GM18507 (cell line): ENCODE measurements at regions not wholly inside any gene's neighbourhood (a gene's known extent, or its start where the extent isn't known, plus 50 kb on each side); places are given as distances from the start of the nearest gene placed in this dataset.
A peak's percentile ranks its signal among the peaks of the same experiment; 100 is the strongest.
"Not testable (repeated sequence)": the region's sequence is repeated elsewhere in the genome, so short reads cannot be mapped to it uniquely, and the experiment has no call there.

Experiments used
- DNase-seq: peaks from one replicate; pipeline ENCODE4 v3.0.0; 2011; ENCODE audit warnings: low read depth; ENCODE audit not compliant: insufficient read length; ENCODE audit errors: extremely low spot score
- FAIRE-seq: peaks from 2 replicates; lab custom pipeline; 2011; peaks lifted over from hg19 to GRCh38; lab: Jason Lieb, UNC

DNA sequence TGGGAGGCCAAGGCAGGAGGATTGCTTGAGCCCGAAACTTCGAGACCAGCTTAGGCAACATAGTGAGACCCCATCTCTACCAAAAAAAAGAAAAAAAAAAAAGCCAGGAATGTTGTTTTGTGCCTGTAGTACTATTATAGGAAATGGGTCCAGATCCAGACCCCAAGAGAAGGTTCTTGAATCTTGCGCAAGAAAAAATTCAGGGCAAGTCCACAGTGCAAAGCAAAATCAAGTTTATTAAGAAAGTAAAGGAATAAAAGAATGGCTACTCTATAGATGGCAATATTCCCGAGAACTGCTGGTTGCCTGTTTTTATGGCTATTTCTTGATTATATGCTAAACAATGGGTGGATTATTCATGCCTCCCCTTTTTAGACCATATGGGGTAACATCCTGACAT lies 51.2 kb upstream of the RDX start:
- DNase-seq = no peak
- no peak for FAIRE-seq

GRCh38 chr11:110349138-110349996 lies 53.0 kb upstream of the RDX start:
- DNase-seq (peak; percentile 54), FAIRE-seq (peak; percentile 96)

GRCh38 chr11:110349997-110350383 lies 53.6 kb upstream of the RDX start:
- FAIRE-seq, DNase-seq: not testable (repeated sequence)

DNA sequence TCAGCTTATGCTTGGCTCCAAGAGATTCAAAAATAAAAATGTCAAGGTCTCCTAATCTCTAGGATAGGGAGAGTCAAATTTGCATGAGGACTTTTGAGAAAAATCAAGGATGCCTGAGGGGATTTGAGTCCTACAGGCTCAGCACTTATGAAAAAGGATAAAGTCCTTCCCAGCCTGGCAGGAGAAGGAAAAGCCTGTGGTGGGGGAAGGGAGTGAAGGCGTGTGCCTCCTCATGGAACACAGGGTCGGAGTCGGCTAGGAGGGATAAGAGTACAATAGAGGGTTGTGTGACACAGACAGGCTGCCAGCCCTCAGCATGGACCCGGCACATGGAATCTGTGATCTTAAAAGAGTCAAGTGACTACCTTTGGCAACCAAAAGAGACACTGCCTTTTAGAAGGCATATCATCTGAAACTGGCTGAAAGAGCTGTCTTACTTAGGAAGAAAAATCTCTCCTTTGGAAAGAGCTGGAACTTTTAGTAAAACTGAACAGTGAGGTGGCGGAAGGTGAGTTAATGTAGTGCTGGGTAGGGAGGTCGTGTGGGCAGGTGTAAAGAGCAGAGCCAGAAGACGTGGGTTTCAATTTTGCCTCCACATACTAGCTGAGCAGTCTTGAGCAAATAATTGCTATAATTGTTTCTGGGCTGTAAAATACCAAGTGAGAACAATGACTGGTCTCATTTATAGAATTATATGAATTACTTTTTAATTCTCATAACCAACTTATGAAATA lies 58.8 kb upstream of the RDX start:
- no peak for DNase-seq
- FAIRE-seq = no peak

DNA sequence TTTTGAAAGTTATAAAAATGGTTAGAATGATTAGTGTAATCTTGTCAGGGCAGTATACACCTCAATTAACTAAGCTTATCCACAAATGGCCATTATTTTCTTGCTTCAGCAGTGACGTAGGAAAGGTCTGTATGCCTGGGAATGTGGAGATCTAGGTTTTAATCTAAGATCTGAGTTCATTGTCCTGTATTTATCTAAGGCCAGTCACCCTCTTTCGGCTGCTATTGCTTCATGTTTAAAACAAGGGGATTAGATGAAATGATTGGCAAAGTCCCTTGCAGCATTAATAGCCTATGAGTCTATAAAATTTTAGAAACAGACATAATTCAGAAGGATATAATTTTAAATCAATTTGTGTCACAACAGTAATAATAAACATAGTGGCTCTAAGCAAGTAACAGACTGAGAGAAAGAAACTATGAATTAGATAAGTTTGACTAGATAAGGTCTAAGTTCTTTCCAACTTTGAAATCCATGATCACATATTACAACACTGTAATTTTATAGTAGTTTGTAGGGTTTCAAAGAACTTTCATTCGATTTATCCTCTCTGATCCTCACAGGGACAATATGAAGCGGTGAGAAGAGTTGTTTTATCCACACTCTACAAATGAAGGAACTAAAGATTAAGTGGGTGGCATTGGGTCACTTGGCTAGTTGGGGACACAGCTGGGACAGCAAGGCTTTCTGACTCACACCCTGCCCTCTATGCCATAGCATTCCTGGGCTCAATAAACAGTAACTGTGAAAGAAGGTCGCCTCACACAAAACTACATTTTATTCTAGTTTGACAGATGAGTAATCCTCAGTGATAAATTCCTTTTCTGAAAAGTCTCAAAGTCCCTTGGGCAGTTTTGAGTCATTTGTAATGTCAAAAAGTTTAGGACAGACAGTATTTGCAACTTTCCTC lies 60.6 kb upstream of the RDX start:
- DNase-seq = no peak
- no peak for FAIRE-seq

GRCh38 chr11:110358336-110358735 lies 61.9 kb upstream of the RDX start:
- FAIRE-seq = no peak
- DNase-seq = no peak

DNA sequence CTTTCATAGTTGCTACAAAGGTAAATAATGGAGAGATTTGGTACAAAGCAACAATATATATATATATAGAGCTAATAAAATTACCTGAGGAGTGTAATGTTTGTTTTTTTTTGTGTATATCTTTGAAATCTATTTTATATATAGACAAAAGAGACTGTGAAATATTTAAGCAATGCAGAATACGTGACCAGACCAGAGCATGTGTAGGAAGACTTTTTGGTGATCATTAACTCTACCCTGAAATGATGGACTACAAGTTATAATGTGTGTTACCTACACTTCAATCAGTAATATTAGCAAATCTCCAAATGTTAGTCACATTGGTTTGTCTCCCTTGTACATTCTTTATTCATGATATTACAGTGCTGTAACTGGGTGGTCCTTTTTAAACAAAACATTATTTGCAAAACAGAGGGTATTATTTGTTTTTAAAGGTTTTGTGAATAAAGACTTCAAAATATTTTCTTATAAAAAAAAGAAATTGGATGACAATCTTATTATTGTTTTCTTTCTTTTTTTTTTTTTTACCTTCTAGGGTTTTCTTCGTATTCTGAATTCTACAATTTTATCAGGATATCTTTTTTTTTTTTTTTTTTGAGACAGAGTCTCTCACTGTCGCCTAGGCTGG lies 64.5 kb upstream of the RDX start:
- not testable (repeated sequence) for DNase-seq

GRCh38 chr11:110362971-110363509 lies 66.6 kb upstream of the RDX start:
- FAIRE-seq = no peak
- DNase-seq = no peak

More for the DNA sequence above, 64.5 kb upstream of the RDX start:
- not testable (repeated sequence) for FAIRE-seq

DNA sequence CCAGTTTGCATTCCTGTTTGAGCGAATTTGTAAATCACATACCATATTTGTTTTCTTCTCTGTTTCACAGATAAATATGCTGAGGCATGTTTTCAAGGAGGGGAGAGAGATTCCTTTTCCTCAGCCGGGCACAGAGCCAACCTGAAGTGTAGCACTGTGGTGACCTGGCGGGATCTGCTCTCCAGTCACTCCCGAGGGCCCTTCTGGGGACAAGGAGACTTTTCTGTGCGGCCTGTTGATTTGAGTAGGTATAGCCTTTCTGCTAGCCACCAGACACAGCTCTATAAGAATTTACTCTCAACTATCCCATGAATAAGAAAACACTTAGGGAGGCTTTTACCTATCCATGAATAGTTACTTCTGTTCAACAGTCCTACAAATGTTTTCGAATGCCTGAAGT lies 63.5 kb upstream of the FDX1 start:
- DNase-seq (no peak), FAIRE-seq (no peak)

- DNase-seq (no peak), FAIRE-seq (no peak)
Observed at GRCh38 chr11:110367571-110367970, 62.2 kb upstream of the FDX1 start.

DNA sequence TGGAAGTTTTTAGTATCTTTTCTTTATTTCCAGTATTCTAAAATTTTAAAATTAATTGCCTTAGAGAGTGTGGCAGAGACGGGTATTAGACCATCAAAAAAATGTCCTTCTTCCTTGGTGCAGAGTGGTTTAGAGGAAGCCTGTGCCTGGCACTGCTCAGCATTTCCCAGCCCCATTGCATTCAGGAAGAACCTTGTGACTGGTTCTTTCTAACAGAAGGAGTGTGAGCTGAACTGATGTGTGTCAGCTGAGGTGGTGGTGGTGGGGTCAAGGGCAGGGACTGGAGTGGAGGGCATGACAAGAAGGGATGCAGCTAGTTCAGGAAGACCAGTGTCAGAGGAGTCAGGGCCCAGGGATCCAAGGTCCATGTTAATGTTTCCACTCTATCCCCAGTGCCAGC lies 58.7 kb upstream of the FDX1 start:
- no peak for FAIRE-seq
- no peak for DNase-seq

- FAIRE-seq (peak; percentile 87), DNase-seq (no peak)
Observed at GRCh38 chr11:110373051-110373702, 56.6 kb upstream of the FDX1 start.

DNA sequence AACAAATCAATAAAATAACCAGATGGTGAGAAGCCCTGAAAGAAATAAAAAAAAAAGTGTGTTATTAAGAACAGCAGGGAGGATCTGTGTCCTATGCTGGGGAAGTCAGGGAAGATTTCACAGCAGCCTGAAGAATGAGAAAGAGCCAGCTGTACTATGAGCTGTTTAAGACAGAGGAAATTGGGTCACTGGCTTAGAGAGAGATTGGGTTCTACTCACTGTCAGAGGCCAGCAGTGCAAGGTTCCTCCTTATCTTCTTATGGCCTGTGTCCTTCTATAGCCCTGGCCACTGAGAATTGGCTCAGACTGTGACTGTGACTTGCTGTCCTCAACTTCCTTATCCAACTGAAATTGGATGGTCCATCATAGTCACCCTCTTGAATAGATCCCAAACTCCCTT lies 54.8 kb upstream of the FDX1 start:
- DNase-seq = no peak

DNA sequence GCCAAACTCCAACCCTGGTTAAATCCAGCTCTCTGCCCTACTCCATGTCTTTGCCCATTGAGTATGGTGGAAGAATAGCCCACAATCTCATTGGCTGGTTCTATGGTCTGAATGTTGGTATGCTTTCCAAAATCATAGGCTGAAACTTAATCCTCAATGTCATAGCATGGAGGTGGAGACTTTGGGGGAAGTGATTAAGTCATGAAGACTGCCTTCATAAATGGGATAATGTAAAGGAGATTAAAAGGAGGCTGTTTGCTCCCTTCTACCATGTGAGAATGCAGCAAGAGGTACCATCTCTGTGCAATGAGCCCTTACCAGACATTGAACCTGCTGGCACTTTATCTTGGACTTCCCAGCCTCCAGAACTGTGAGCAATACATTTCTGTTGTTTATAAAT lies 54.4 kb upstream of the FDX1 start:
- no peak for DNase-seq

More for the DNA sequence above, 54.8 kb upstream of the FDX1 start:
- peak; percentile 18 for FAIRE-seq

DNA sequence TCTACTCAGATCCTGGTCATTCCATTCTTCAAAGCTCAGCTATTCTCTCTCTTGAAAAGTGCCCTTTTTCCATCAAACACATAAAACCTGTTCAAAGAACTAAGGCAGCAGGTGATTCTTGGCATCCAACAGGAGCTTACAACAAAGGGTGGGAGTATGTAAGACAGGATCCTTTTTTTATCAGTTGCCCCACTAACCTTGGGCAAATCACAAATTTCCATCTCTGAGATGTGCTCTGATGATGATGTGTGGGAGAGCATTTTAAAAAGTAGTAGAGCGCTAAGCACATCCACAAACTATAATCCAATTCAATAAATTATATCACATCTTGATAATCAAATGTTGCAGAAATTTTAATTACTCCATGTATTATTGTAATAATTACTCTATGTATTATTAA lies 53.7 kb upstream of the FDX1 start:
- DNase-seq (no peak), FAIRE-seq (no peak)

More for the DNA sequence above, 54.4 kb upstream of the FDX1 start:
- FAIRE-seq = no peak

DNA sequence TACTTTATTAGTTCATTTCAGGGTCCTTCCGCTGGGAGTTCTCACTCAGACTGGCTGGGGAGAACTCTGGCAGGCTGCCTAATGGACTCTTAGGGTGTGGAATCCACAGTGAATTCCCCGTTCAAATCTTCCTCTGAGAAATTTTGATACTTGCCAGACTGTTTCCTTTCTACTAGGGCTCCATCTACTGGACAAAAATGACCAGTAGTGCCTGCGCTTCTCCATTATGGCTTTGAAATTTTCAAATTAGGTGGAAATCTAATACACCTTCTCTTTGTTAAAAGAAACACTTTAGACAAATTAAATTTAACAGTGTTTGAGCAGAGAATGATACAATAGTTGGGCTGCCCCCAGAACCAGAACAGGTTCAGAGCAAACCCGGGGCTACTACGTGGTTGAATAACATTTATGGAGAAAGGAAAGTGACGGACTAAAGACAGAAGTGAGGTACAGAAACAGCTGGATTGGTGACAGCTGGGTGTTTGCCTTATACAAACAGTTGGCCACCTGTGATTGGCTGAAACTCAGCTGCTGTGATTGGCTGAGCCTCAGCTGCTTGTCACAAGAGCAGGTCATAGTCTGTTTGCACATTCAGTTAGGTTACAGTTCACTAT lies 52.9 kb upstream of the FDX1 start:
- peak; percentile 75 for FAIRE-seq
- DNase-seq = no peak

GRCh38 chr11:110377434-110377833 lies 52.3 kb upstream of the FDX1 start:
- FAIRE-seq (no peak), DNase-seq (no peak)

DNA sequence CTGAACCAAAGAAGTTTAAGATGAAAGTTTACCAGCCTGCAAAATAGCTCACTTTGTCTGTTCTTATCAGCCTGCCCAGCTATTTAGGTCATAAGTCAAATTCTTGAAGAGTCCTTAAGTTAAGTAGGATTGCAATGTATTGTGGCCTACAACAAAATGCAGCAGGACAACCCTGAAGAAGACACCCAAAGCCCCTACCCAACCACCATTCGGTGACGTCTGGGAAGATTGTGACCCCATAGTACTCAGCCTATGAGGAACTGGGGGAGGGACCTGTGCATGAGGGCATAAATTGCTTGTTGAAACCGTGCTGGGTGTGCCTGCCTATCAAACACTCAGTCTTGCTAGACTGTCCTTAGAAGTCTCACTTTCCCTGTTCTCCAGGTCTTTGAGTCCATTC lies 50.5 kb upstream of the FDX1 start:
- DNase-seq (no peak), FAIRE-seq (no peak)
